A673 (cell line): ENCODE measurements at regions not wholly inside any gene's neighbourhood (a gene's known extent, or its start where the extent isn't known, plus 50 kb on each side); places are given as distances from the start of the nearest gene placed in this dataset.

Source experiments
- BruUV-seq: library from RNA; stranded (reverse); fragments of 400-500 nt; replicated peaks from 2 replicates; lab custom pipeline; 2021; lab: Mats Ljungman, UMichigan
- CTCF ChIA-PET: fragments of 300-600 bp; sonication (Branson Sonifier 250); formaldehyde crosslinking; loops from one replicate; lab custom pipeline; 2022; ENCODE audit warnings: antibody characterized with exemption; lab: Charles Lee
- POLR2A ChIA-PET: fragments of 300-600 bp; sonication (Branson Sonifier 250); formaldehyde crosslinking; loops from one replicate; lab custom pipeline; 2022; ENCODE audit warnings: antibody characterized with exemption; ENCODE audit not compliant: low non-redundant PET; lab: Charles Lee
- DNase-seq: peaks from one replicate; pipeline ENCODE4 v3.0.0-alpha.2; 2015; ENCODE audit warnings: low spot score
- H3K27ac ChIP-seq: fragments of 200-600 bp; sonication (generic); 2 replicates; pipeline ENCODE4 v1.5.1; 2016; ENCODE audit warnings: mixed run types, low read depth, mild to moderate bottlenecking, mixed read lengths, antibody characterized with exemption, low read length; ENCODE audit not compliant: poor library complexity, severe bottlenecking
- H3K27me3 ChIP-seq: fragments of 200-600 bp; sonication (generic); replicated peaks from 2 replicates; pipeline ENCODE4 v1.6.1; 2017; ENCODE audit warnings: mixed run types, low read depth, mild to moderate bottlenecking, mixed read lengths, antibody characterized with exemption, low read length; ENCODE audit not compliant: insufficient read depth, poor library complexity
- H3K36me3 ChIP-seq: fragments of 200-600 bp; sonication (generic); 2 replicates; pipeline ENCODE4 v1.6.1; 2016; ENCODE audit warnings: mixed run types, mild to moderate bottlenecking, mixed read lengths, antibody characterized with exemption, low read length; ENCODE audit not compliant: insufficient read depth, poor library complexity, severe bottlenecking
- H3K4me1 ChIP-seq: fragments of 200-600 bp; sonication (generic); 2 replicates; pipeline ENCODE4 v1.6.1; 2017; ENCODE audit warnings: mixed run types, mild to moderate bottlenecking, mixed read lengths, antibody characterized with exemption, low read length; ENCODE audit not compliant: insufficient read depth, poor library complexity, severe bottlenecking
- H3K4me3 ChIP-seq: fragments of 200-600 bp; sonication (generic); 2 replicates; pipeline ENCODE4 v1.5.1; 2016; ENCODE audit warnings: low read depth, mixed run types, mild to moderate bottlenecking, mixed read lengths, low read length; ENCODE audit not compliant: poor library complexity, severe bottlenecking
- H3K9me3 ChIP-seq: fragments of 200-600 bp; sonication (generic); 2 replicates; pipeline ENCODE4 v1.6.1; 2016; ENCODE audit warnings: mixed run types, low read depth, mild to moderate bottlenecking, mixed read lengths, antibody characterized with exemption, low read length; ENCODE audit not compliant: poor library complexity, severe bottlenecking
- EZH2 ChIP-seq: fragments of 200-600 bp; sonication (generic); IDR thresholded peaks from 2 replicates; pipeline ENCODE4 v1.6.1; 2017; ENCODE audit warnings: borderline replicate concordance, low read depth, mild to moderate bottlenecking, mixed read lengths, antibody characterized with exemption, low read length; ENCODE audit not compliant: poor library complexity, severe bottlenecking
- intact Hi-C: fragments of 100-400 bp; cut with micrococcal nuclease; formaldehyde crosslinking; loops from one replicate; pipeline ENCODE4 v1.10.0; 2022; ENCODE audit not compliant: unreplicated experiment
- TF ChIP-seq, protein P1 (sequence below): fragments of 300-800, 200-600 bp; sonication (generic); conservative IDR thresholded peaks from 2 replicates; pipeline ENCODE4 v1.5.1; 2017; ENCODE audit warnings: low read depth, mild to moderate bottlenecking, antibody characterized with exemption, low read length, moderate library complexity, mixed read lengths

DNA sequence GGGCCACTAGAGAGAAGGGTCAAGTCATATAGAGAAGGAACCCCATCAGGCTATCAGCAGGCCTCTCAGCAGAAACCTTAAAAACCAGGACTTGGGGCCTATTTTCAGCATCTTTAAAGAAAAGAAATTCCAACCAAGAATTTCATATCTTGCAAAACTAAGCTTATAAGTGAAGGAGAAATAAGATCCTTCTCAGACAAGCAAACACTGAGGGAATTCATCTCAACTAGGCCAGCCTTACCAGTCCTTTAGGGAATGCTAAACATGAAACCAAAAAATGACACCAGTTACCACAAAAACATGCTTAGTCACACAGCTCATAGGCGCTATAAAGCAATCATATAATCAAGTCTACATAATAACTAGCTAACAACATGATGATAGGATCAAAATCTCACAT is 407.1 kb downstream of the LRRC70 start:
- CTCF ChIA-PET, result no interaction called here
- Histone ChIP-seq H3K36me3 (no peaks in the 10 kb centered on the region), H3K4me1 (no peaks in the 10 kb centered on the region), H3K9me3 (peaks cover 17% of the 10 kb centered on the region), H3K27ac (no peak overlapping the region), H3K4me3 (no peak overlapping the region), H3K27me3 (no peaks in the 10 kb centered on the region)
- no TSS peak for BruUV-seq
- intact Hi-C loops, result no loop called here
- TF ChIP-seq, protein P1, sequence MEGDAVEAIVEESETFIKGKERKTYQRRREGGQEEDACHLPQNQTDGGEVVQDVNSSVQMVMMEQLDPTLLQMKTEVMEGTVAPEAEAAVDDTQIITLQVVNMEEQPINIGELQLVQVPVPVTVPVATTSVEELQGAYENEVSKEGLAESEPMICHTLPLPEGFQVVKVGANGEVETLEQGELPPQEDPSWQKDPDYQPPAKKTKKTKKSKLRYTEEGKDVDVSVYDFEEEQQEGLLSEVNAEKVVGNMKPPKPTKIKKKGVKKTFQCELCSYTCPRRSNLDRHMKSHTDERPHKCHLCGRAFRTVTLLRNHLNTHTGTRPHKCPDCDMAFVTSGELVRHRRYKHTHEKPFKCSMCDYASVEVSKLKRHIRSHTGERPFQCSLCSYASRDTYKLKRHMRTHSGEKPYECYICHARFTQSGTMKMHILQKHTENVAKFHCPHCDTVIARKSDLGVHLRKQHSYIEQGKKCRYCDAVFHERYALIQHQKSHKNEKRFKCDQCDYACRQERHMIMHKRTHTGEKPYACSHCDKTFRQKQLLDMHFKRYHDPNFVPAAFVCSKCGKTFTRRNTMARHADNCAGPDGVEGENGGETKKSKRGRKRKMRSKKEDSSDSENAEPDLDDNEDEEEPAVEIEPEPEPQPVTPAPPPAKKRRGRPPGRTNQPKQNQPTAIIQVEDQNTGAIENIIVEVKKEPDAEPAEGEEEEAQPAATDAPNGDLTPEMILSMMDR, result no peak
- TF ChIP-seq EZH2, result no peak
- POLR2A ChIA-PET, result no interaction called here
- DNase-seq, result no peak

DNA sequence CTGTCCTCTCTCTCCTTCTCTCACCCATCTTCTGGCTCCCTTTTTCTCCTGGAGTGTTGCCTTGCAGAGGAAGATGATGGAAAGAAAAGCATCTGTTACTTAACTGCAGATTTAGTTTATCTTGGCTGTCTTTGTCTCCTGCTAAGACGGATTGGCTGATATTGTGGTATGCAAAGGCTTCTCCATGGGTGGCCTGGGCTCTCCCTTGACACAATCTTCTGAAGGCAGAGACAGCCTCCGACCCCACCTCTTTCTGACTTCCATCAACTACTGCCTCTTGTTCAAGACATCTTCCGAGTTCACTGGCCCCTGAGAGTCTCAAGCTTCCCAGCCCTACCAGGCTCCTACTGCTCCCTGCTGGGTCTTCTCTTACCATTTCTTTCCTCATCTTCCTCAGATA is 403.7 kb downstream of the LRRC70 start:
- no peak overlapping the region for H3K27ac ChIP-seq
- intact Hi-C loops, result no loop called here
- H3K9me3 ChIP-seq, result peaks cover 12% of the 10 kb centered on the region
- H3K4me3 ChIP-seq, result no peak overlapping the region
- DNase-seq, result no peak
- no peaks in the 10 kb centered on the region for H3K27me3 ChIP-seq
- no peak for TF ChIP-seq EZH2
- TF ChIP-seq, protein P1, result no peak
- no TSS peak for BruUV-seq
- H3K4me1 ChIP-seq, result peaks cover 8% of the 10 kb centered on the region
- CTCF ChIA-PET, result no interaction called here
- H3K36me3 ChIP-seq, result no peaks in the 10 kb centered on the region
- POLR2A ChIA-PET, result no interaction called here

DNA sequence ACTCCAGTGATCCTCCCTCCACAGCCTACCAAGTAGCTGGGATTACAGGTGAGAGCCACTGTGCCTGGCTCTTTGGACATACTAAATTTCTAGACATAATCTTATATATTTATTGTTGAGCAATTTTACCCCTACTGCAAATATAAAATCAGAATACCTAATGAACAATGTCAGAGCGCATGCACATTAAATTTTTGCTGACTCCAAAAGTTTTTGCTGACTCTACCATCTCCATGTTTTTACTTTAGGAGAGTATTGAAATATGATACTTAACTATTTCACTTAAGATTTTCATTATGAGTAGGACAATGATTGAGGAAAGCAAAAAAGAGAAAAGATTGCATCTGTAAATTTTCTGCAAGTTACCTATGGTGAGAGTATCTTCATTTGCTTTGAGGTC is 402.3 kb downstream of the LRRC70 start:
- ChIA-PET POLR2A (no interaction called here), CTCF (no interaction called here)
- Histone ChIP-seq H3K27me3 (no peaks in the 10 kb centered on the region), H3K9me3 (peaks cover 12% of the 10 kb centered on the region), H3K36me3 (no peaks in the 10 kb centered on the region), H3K27ac (no peak overlapping the region), H3K4me3 (no peak overlapping the region), H3K4me1 (peaks cover 17% of the 10 kb centered on the region)
- DNase-seq, result no peak
- BruUV-seq, result no TSS peak
- intact Hi-C loops, result no loop called here
- TF ChIP-seq EZH2, result no peak
- TF ChIP-seq, protein P1, result no peak
